Smooth muscle cell (in vitro differentiated cells): ENCODE measurements at regions not wholly inside any gene's neighbourhood (a gene's known extent, or its start where the extent isn't known, plus 50 kb on each side); places are given as distances from the start of the nearest gene placed in this dataset.

Experiments used
- DNase-seq: peaks from one replicate; lab custom pipeline; 2025; ENCODE audit not compliant: unreplicated experiment; lab: John Stamatoyannopoulos, UW
- H2AFZ ChIP-seq: fragments of 200-600 bp; sonication (generic); 2 replicates; pipeline ENCODE4 v1.6.0; 2016; ENCODE audit warnings: antibody characterized with exemption, low read depth, mild to moderate bottlenecking
- H3F3A ChIP-seq: fragments of 200-600 bp; sonication (generic); 2 replicates; pipeline ENCODE4 v1.6.0; 2017; ENCODE audit warnings: antibody characterized with exemption, low read depth
- H3K27ac ChIP-seq: fragments of 200-600 bp; sonication (generic); 2 replicates; pipeline ENCODE4 v1.5.1; 2016; ENCODE audit warnings: low read depth, mild to moderate bottlenecking
- H3K27me3 ChIP-seq: fragments of 200-600 bp; sonication (generic); 2 replicates; pipeline ENCODE4 v1.6.1; 2016; ENCODE audit warnings: low read depth, mild to moderate bottlenecking
- H3K36me3 ChIP-seq: fragments of 200-600 bp; sonication (generic); 2 replicates; pipeline ENCODE4 v1.5.1; 2016; ENCODE audit warnings: low read depth
- H3K4me1 ChIP-seq: fragments of 200-600 bp; sonication (generic); 2 replicates; pipeline ENCODE4 v1.5.1; 2016; ENCODE audit warnings: low read depth
- H3K4me2 ChIP-seq: fragments of 200-600 bp; sonication (generic); 2 replicates; pipeline ENCODE4 v1.6.0; 2016; ENCODE audit warnings: mild to moderate bottlenecking
- H3K4me3 ChIP-seq: fragments of 200-600 bp; sonication (generic); 2 replicates; pipeline ENCODE4 v1.5.1; 2016; ENCODE audit warnings: mild to moderate bottlenecking
- H3K79me2 ChIP-seq: fragments of 200-600 bp; sonication (generic); 2 replicates; pipeline ENCODE4 v1.6.0; 2016; ENCODE audit warnings: low read depth, mild to moderate bottlenecking
- H3K9ac ChIP-seq: fragments of 200-600 bp; sonication (generic); 2 replicates; pipeline ENCODE4 v1.6.0; 2016; ENCODE audit warnings: low read depth
- H3K9me3 ChIP-seq: fragments of 200-600 bp; sonication (generic); replicated peaks from 2 replicates; pipeline ENCODE4 v1.5.1; 2016; ENCODE audit warnings: low read depth
- H4K20me1 ChIP-seq: fragments of 200-600 bp; sonication (generic); 2 replicates; pipeline ENCODE4 v1.6.0; 2016; ENCODE audit warnings: low read depth
- CTCF ChIP-seq: fragments of 200-600 bp; sonication (generic); IDR thresholded peaks from 2 replicates; pipeline ENCODE4 v1.5.1; 2017; ENCODE audit warnings: borderline replicate concordance, mild to moderate bottlenecking, antibody characterized with exemption; ENCODE audit not compliant: insufficient read depth, poor library complexity, severe bottlenecking
- WGBS: methylation state at CpG from one replicate; pipeline ENCODE4 v1.1.7; 2016; ENCODE audit warnings: low lambda C conversion rate; 5-methylcytosine and 5-hydroxymethylcytosine counted together

GRCh38 chr4:110816367-110816766, 193.5 kb upstream of the PITX2 start:
- Histone ChIP-seq H4K20me1 (no peaks in the 10 kb centered on the region), H3F3A (no peaks in the 10 kb centered on the region), H3K27ac (peak overlapping the region; percentile 0), H3K79me2 (no peaks in the 10 kb centered on the region), H3K4me3 (no peak overlapping the region), H3K4me2 (peak overlapping the region; percentile 65), H3K4me1 (no peaks in the 10 kb centered on the region), H3K27me3 (no peaks in the 10 kb centered on the region), H3K36me3 (no peaks in the 10 kb centered on the region), H3K9ac (no peak overlapping the region), H2AFZ (no peak overlapping the region), H3K9me3 (no peaks in the 10 kb centered on the region)
- DNase-seq = no peak
- TF ChIP-seq CTCF = no peak
- 49% methylated on average over 1 of the region's 1 CpG for WGBS

GRCh38 chr4:110821186-110821585, 198.3 kb upstream of the PITX2 start:
- peaks cover 3% of the 10 kb centered on the region for H3F3A ChIP-seq
- H3K9ac ChIP-seq = no peak overlapping the region
- H2AFZ ChIP-seq = peak overlapping the region; percentile 5
- no peak overlapping the region for H3K27ac ChIP-seq
- no peaks in the 10 kb centered on the region for H3K79me2 ChIP-seq
- DNase-seq = no peak
- H4K20me1 ChIP-seq = no peaks in the 10 kb centered on the region
- no peak overlapping the region for H3K4me3 ChIP-seq
- no peak for TF ChIP-seq CTCF
- no peaks in the 10 kb centered on the region for H3K36me3 ChIP-seq
- no peaks in the 10 kb centered on the region for H3K9me3 ChIP-seq
- 82% methylated on average over 4 of the region's 4 CpGs for WGBS
- no peaks in the 10 kb centered on the region for H3K4me1 ChIP-seq
- no peaks in the 10 kb centered on the region for H3K27me3 ChIP-seq
- no peak overlapping the region for H3K4me2 ChIP-seq

GRCh38 chr4:110823251-110823650, 200.4 kb upstream of the PITX2 start:
- no peaks in the 10 kb centered on the region for H3K9me3 ChIP-seq
- no peak for TF ChIP-seq CTCF
- no peak overlapping the region for H2AFZ ChIP-seq
- H3K9ac ChIP-seq = no peak overlapping the region
- H4K20me1 ChIP-seq = no peaks in the 10 kb centered on the region
- no peaks in the 10 kb centered on the region for H3K36me3 ChIP-seq
- no peak overlapping the region for H3K4me2 ChIP-seq
- no peaks in the 10 kb centered on the region for H3K4me1 ChIP-seq
- H3F3A ChIP-seq = peaks cover 3% of the 10 kb centered on the region
- H3K4me3 ChIP-seq = no peak overlapping the region
- H3K27ac ChIP-seq = no peak overlapping the region
- DNase-seq = no peak
- H3K79me2 ChIP-seq = no peaks in the 10 kb centered on the region
- 86% methylated on average over 3 of the region's 3 CpGs for WGBS
- H3K27me3 ChIP-seq = no peaks in the 10 kb centered on the region

GRCh38 chr4:110824344-110824743, 201.5 kb upstream of the PITX2 start:
- H3K9ac ChIP-seq = no peak overlapping the region
- no peak overlapping the region for H3K4me3 ChIP-seq
- H3K79me2 ChIP-seq = no peaks in the 10 kb centered on the region
- no peak for DNase-seq
- 98% methylated on average over 5 of the region's 5 CpGs for WGBS
- no peak overlapping the region for H3K4me2 ChIP-seq
- H3K27me3 ChIP-seq = no peaks in the 10 kb centered on the region
- peaks cover 3% of the 10 kb centered on the region for H3F3A ChIP-seq
- no peak overlapping the region for H3K27ac ChIP-seq
- no peaks in the 10 kb centered on the region for H3K4me1 ChIP-seq
- no peaks in the 10 kb centered on the region for H3K36me3 ChIP-seq
- H3K9me3 ChIP-seq = no peaks in the 10 kb centered on the region
- no peak for TF ChIP-seq CTCF
- no peak overlapping the region for H2AFZ ChIP-seq
- H4K20me1 ChIP-seq = no peaks in the 10 kb centered on the region
